Esophagus muscularis mucosa (tissue), 4 donors: ENCODE measurements at regions not wholly inside any gene's neighbourhood (a gene's known extent, or its start where the extent isn't known, plus 50 kb on each side); places are given as distances from the start of the nearest gene placed in this dataset.

Source experiments
- DNase-seq: peaks from one replicate; pipeline ENCODE4 v3.0.0-alpha.2; 2017; ENCODE audit errors: extremely low spot score
- H3K27ac ChIP-seq, 4 donors: fragments of 200-600 bp; sonication (generic); replicated peaks in 1 of 4; 1 replicate in 3 of 4; 2 replicates in 1 of 4; pipeline ENCODE4 v1.5.1; 2016 to 2019; ENCODE audit warnings: mild to moderate bottlenecking in 1 of 4
- H3K27me3 ChIP-seq, 4 donors: fragments of 200-600 bp; sonication (generic); one replicate each; pipeline versions ENCODE4 v1.5.1 to v1.6.0; 2016 to 2019
- H3K36me3 ChIP-seq, 4 donors: fragments of 200-600 bp; sonication (generic); one replicate each; pipeline ENCODE4 v1.5.1; 2016 to 2019
- H3K4me1 ChIP-seq, 4 donors: fragments of 200-600 bp; sonication (generic); one replicate each; pipeline ENCODE4 v1.5.1; 2016 to 2019
- H3K4me3 ChIP-seq, 4 donors: fragments of 200-600 bp; sonication (generic); 1 replicate in 2 of 4; 2 replicates in 2 of 4; pipeline ENCODE4 v1.5.1; 2016 to 2019; ENCODE audit warnings: mild to moderate bottlenecking in 4 of 4, moderate library complexity in 1 of 4
- H3K9me3 ChIP-seq, 4 donors: fragments of 200-600 bp; sonication (generic); 1 replicate in 3 of 4; 2 replicates in 1 of 4; pipeline ENCODE4 v1.5.1; 2016 to 2019
- CTCF ChIP-seq, 3 experiments: fragments of 200-600 bp in 2 of 3; fragments of 450-650 bp in 1 of 3; sonication (generic) in 2 of 3; IDR thresholded peaks; one replicate each; pipeline ENCODE4 v1.5.1; 2017 to 2019; ENCODE audit warnings: antibody characterized with exemption in 3 of 3, mild to moderate bottlenecking in 2 of 3, moderate library complexity in 1 of 3
- EP300 ChIP-seq: sonication (generic); formaldehyde crosslinking; IDR thresholded peaks from one replicate; pipeline ENCODE4 v1.6.1; 2017; ENCODE audit warnings: antibody characterized with exemption
- POLR2A ChIP-seq: fragments of 450-650 bp; IDR thresholded peaks from one replicate; pipeline ENCODE4 v1.6.1; 2017; ENCODE audit warnings: antibody characterized with exemption, moderate library complexity, mild to moderate bottlenecking, low read depth
- POLR2AphosphoS5 ChIP-seq, 2 donors: sonication (generic); formaldehyde crosslinking; IDR thresholded peaks; one replicate each; pipeline ENCODE4 v1.6.1; 2017; ENCODE audit warnings: antibody characterized with exemption in 2 of 2
- WGBS: methylation state at CpG from one replicate; pipeline ENCODE4 v1.1.5; 2018; 5-methylcytosine and 5-hydroxymethylcytosine counted together
- intact Hi-C: fragments of 100-400 bp; cut with DNase I; formaldehyde crosslinking; loops from one replicate; pipeline ENCODE4 v1.15.1; 2023

- no peaks in the 10 kb centered on the region for H3K36me3 ChIP-seq
- WGBS: 95% methylated on average over 2 of the region's 2 CpGs
- no peak overlapping the region for H3K27ac ChIP-seq
- intact Hi-C loops: no loop called here
- TF ChIP-seq POLR2AphosphoS5 (IDR thresholded peaks at IDR 0.05) (no peak), EP300 (no peak), POLR2A (no peak), CTCF (IDR thresholded peaks at IDR 0.05) (no peak)
- H3K4me1 ChIP-seq: peaks cover 0 to 9% (median 0%) of the 10 kb centered on the region in 4 donors
- H3K4me3 ChIP-seq: no peak overlapping the region
- H3K9me3 ChIP-seq: no peaks in the 10 kb centered on the region
- no peaks in the 10 kb centered on the region for H3K27me3 ChIP-seq
- DNase-seq: no peak
Measured at GRCh38 chr1:194052514-194053338, 866.3 kb upstream of the B3GALT2 start.

- no peaks in the 10 kb centered on the region for H3K4me1 ChIP-seq
- no peaks in the 10 kb centered on the region for H3K9me3 ChIP-seq
- H3K27ac ChIP-seq: no peak overlapping the region
- H3K36me3 ChIP-seq: no peaks in the 10 kb centered on the region
- intact Hi-C loops: no loop called here
- no peak overlapping the region for H3K4me3 ChIP-seq
- DNase-seq: no peak
- TF ChIP-seq EP300 (no peak), POLR2AphosphoS5 (IDR thresholded peaks at IDR 0.05) (no peak), POLR2A (no peak), CTCF (IDR thresholded peaks at IDR 0.05) (no peak)
- 62% methylated on average over 3 of the region's 3 CpGs for WGBS
- no peaks in the 10 kb centered on the region for H3K27me3 ChIP-seq
Measured at GRCh38 chr1:194047921-194048320, 861.5 kb upstream of the B3GALT2 start.

- Histone ChIP-seq H3K9me3 (no peaks in the 10 kb centered on the region), H3K4me1 (no peaks in the 10 kb centered on the region), H3K27ac (no peak overlapping the region), H3K36me3 (no peaks in the 10 kb centered on the region), H3K4me3 (no peak overlapping the region), H3K27me3 (no peaks in the 10 kb centered on the region)
- intact Hi-C loops: no loop called here
- no peak for TF ChIP-seq CTCF (IDR thresholded peaks at IDR 0.05)
- no peak for TF ChIP-seq POLR2AphosphoS5 (IDR thresholded peaks at IDR 0.05)
- TF ChIP-seq EP300: no peak
- TF ChIP-seq POLR2A: no peak
- no peak for DNase-seq
- 77% methylated on average over 3 of the region's 3 CpGs for WGBS
Measured at GRCh38 chr1:194047206-194047605, 860.8 kb upstream of the B3GALT2 start.

GRCh38 chr1:194045416-194045815 is 859.0 kb upstream of the B3GALT2 start:
- Histone ChIP-seq H3K27me3 (no peaks in the 10 kb centered on the region), H3K4me1 (no peaks in the 10 kb centered on the region), H3K36me3 (no peaks in the 10 kb centered on the region), H3K4me3 (no peak overlapping the region), H3K9me3 (no peaks in the 10 kb centered on the region), H3K27ac (no peak overlapping the region)
- 77% methylated on average over 2 of the region's 2 CpGs for WGBS
- DNase-seq: no peak
- intact Hi-C loops: no loop called here
- TF ChIP-seq CTCF (IDR thresholded peaks at IDR 0.05): no peak
- TF ChIP-seq POLR2AphosphoS5 (IDR thresholded peaks at IDR 0.05): no peak
- TF ChIP-seq POLR2A: no peak
- no peak for TF ChIP-seq EP300

- H3K4me1 ChIP-seq: no peaks in the 10 kb centered on the region
- no peaks in the 10 kb centered on the region for H3K36me3 ChIP-seq
- DNase-seq: no peak
- no peak for TF ChIP-seq CTCF (IDR thresholded peaks at IDR 0.05)
- TF ChIP-seq POLR2AphosphoS5 (IDR thresholded peaks at IDR 0.05): no peak
- no peak for TF ChIP-seq POLR2A
- TF ChIP-seq EP300: no peak
- H3K27me3 ChIP-seq: no peaks in the 10 kb centered on the region
- intact Hi-C loops: no loop called here
- no peaks in the 10 kb centered on the region for H3K9me3 ChIP-seq
- H3K27ac ChIP-seq: no peak overlapping the region
- WGBS: 94% methylated on average over 1 of the region's 1 CpG
- H3K4me3 ChIP-seq: no peak overlapping the region
Measured at GRCh38 chr1:194044892-194045291, 858.5 kb upstream of the B3GALT2 start.
